Ishikawa (cell line): ENCODE measurements at regions not wholly inside any gene's neighbourhood (a gene's known extent, or its start where the extent isn't known, plus 50 kb on each side); places are given as distances from the start of the nearest gene placed in this dataset.

ENCODE experiments used
- CEBPB ChIP-seq: IDR thresholded peaks from 2 replicates; pipeline ENCODE4 v1.6.1; 2012
- CREB1 ChIP-seq: IDR thresholded peaks from 2 replicates; pipeline ENCODE4 v1.6.1; 2012; ENCODE audit warnings: low read depth
- RAD21 ChIP-seq: IDR thresholded peaks from 2 replicates; pipeline ENCODE4 v1.6.1; 2012; ENCODE audit warnings: low read depth
- TAF1 ChIP-seq: IDR thresholded peaks from 2 replicates; pipeline ENCODE4 v1.6.1; 2012; ENCODE audit warnings: low read depth, mild to moderate bottlenecking
- TCF12 ChIP-seq: IDR thresholded peaks from 2 replicates; pipeline ENCODE4 v1.6.1; 2012; ENCODE audit warnings: low read depth
- TEAD4 ChIP-seq: IDR thresholded peaks from 2 replicates; pipeline ENCODE4 v1.6.1; 2012

DNA sequence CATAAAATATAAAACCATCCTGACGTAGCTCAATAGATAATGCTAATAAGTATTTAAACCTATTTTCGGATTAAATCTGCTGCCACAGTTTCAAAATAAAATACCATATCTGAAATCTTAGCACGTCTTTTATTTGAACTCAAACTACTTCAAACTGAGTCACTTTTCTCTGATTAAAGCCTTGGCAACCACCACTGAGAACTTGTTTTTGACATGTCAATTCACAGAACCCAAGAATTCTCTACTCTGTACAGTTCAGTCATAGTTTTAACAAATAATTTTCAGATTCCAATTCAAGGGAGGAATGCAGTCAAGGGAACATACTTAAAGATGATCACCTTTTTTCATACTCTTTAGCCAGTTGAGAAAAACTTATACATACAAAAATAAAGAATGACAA lies 643.2 kb downstream of the KCNT2 start:
- TF ChIP-seq CEBPB (no peak), CREB1 (no peak), TAF1 (no peak), RAD21 (no peak), TEAD4 (no peak), TCF12 (no peak)
